ENCODE measurements at regions not wholly inside any gene's neighbourhood (a gene's known extent, or its start where the extent isn't known, plus 50 kb on each side); places are given as distances from the start of the nearest gene placed in this dataset.

- TF ChIP-seq EZH2phosphoT487 (IDR thresholded peaks at IDR 0.05; ENCODE audit: insufficient read depth, low read depth) (no peak), EZH2 (IDR thresholded peaks at IDR 0.05; ENCODE audit: insufficient read depth, poor library complexity, severe bottlenecking) (no peak)
Observed at GRCh38 chr13:78852709-78853108, 193.8 kb upstream of the OBI1 start.
